Type B pancreatic cell (in vitro differentiated cells): ENCODE measurements at regions not wholly inside any gene's neighbourhood (a gene's known extent, or its start where the extent isn't known, plus 50 kb on each side); places are given as distances from the start of the nearest gene placed in this dataset.
"Not testable (repeated sequence)": the region's sequence is repeated elsewhere in the genome, so short reads cannot be mapped to it uniquely, and the experiment has no call there.

Experiments
- DNase-seq: peaks from one replicate; pipeline ENCODE4 v3.0.0; 2021; ENCODE audit warnings: mixed read lengths; ENCODE audit not compliant: unreplicated experiment; ENCODE audit errors: extremely low spot score
- H3K27ac Mint-ChIP-seq: 2 replicates; pipeline ENCODE4 v1.8.0; 2021; ENCODE audit warnings: mild to moderate bottlenecking, mixed read lengths
- H3K27me3 Mint-ChIP-seq: 2 replicates; pipeline ENCODE4 v1.8.0; 2021; ENCODE audit warnings: mixed read lengths
- H3K36me3 Mint-ChIP-seq: 2 replicates; pipeline ENCODE4 v1.8.0; 2021; ENCODE audit warnings: mixed read lengths
- H3K4me1 Mint-ChIP-seq: one replicate; pipeline ENCODE4 v1.8.0; 2021; ENCODE audit warnings: mixed read lengths; ENCODE audit not compliant: unreplicated experiment
- H3K4me3 Mint-ChIP-seq: 2 replicates; pipeline ENCODE4 v1.8.0; 2021; ENCODE audit warnings: mild to moderate bottlenecking, mixed read lengths
- H3K9me3 Mint-ChIP-seq: 2 replicates; pipeline ENCODE4 v1.8.0; 2021; ENCODE audit warnings: mixed read lengths
- TF ChIP-seq, protein P1 (sequence below): fragments of 200-600 bp; sonication (generic); conservative IDR thresholded peaks from 2 replicates; pipeline ENCODE4 v1.5.0; 2021; ENCODE audit warnings: antibody characterized with exemption, mild to moderate bottlenecking

DNA sequence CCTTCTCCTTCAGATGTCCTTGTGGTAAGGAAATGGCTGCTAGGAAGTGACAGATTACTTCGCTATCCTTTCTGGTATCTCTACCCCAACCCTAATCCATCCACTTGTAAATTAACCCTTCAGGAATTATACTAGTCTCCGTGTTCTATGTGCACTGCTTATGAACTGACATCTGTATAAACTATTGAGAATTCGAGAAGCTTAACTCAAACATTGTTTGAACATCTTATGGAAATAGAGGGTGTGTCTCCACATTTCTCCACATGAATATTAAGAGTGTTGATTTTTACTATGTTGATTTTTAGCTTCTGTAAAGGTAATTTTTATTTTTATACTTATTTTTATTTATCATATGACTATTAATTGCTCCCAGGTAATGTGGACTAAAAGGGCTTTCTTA lies 457.6 kb upstream of the ZNF337 start:
- no peaks in the 10 kb centered on the region for H3K36me3 Mint-ChIP-seq
- H3K4me3 Mint-ChIP-seq, result no peak overlapping the region
- H3K27me3 Mint-ChIP-seq, result no peaks in the 10 kb centered on the region
- no peak overlapping the region for H3K27ac Mint-ChIP-seq
- H3K9me3 Mint-ChIP-seq, result no peaks in the 10 kb centered on the region
- no peaks in the 10 kb centered on the region for H3K4me1 Mint-ChIP-seq
- TF ChIP-seq, protein P1, sequence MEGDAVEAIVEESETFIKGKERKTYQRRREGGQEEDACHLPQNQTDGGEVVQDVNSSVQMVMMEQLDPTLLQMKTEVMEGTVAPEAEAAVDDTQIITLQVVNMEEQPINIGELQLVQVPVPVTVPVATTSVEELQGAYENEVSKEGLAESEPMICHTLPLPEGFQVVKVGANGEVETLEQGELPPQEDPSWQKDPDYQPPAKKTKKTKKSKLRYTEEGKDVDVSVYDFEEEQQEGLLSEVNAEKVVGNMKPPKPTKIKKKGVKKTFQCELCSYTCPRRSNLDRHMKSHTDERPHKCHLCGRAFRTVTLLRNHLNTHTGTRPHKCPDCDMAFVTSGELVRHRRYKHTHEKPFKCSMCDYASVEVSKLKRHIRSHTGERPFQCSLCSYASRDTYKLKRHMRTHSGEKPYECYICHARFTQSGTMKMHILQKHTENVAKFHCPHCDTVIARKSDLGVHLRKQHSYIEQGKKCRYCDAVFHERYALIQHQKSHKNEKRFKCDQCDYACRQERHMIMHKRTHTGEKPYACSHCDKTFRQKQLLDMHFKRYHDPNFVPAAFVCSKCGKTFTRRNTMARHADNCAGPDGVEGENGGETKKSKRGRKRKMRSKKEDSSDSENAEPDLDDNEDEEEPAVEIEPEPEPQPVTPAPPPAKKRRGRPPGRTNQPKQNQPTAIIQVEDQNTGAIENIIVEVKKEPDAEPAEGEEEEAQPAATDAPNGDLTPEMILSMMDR, result no peak
- no peak for DNase-seq

DNA sequence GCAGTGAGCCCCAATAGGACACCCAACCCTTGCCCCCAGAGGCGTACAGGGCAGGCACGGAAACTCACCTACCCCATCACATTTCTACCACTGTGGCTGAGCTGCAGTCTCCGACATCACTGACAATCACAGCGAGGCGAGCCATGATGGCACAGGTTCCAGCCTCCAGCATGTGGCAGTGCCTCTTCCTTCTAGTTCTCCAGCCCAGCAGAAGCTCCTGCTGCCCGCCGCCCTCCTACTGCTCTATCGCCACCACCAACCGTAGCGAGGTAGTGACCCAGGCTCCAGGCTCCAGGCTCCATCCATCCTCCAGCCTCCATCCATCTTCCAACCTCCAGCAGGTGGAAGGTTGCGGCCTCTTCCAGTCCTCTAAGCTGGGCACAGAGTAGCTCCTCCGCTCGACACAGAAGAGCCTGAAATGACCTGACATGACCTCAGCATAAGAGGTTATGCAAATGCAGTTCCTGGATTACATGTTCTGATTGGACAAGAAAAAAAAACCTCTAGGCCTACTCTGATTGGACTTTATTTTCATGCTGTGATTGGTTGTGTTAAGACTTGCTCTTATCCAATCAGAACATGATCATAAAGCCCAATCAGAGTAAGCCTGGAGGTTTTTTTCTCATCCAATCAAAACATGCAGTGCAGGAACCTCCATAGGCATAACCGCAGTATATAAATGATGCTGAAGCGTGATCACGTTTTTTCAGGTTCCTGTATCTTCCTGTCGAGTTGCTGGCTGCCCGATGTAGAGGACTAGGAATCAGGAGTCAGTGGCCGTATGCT lies 438.9 kb upstream of the ZNF337 start:
- no peak overlapping the region for H3K4me3 Mint-ChIP-seq
- no peaks in the 10 kb centered on the region for H3K36me3 Mint-ChIP-seq
- no peak for DNase-seq
- H3K27me3 Mint-ChIP-seq, result peaks cover 3% of the 10 kb centered on the region
- no peak overlapping the region for H3K27ac Mint-ChIP-seq
- H3K4me1 Mint-ChIP-seq, result no peaks in the 10 kb centered on the region
- TF ChIP-seq, protein P1, result no peak
- H3K9me3 Mint-ChIP-seq, result no peaks in the 10 kb centered on the region

DNA sequence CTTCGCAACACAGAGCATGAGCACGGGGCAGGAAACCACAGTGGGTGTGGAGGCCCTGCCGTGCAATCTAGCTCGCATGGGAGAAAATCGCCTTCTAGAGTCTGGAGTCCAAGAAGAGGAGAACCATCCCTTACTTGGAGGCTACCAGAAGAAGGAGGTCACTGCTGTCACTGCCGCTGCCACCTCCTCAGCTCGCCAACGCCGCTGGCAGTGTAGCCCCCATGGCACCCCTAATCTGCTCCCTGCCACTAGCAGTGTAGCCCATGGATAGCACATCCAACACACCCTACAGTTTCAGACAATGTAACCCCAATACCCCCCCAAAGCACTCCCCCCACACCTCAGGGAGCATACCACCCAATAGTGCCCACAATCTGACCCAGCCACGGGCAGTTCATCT lies 438.0 kb upstream of the ZNF337 start:
- TF ChIP-seq, protein P1, result no peak
- Mint-ChIP-seq H3K27ac (no peak overlapping the region), H3K9me3 (no peaks in the 10 kb centered on the region), H3K4me1 (no peaks in the 10 kb centered on the region), H3K27me3 (peaks cover 3% of the 10 kb centered on the region), H3K36me3 (no peaks in the 10 kb centered on the region), H3K4me3 (no peak overlapping the region)
- no peak for DNase-seq

DNA sequence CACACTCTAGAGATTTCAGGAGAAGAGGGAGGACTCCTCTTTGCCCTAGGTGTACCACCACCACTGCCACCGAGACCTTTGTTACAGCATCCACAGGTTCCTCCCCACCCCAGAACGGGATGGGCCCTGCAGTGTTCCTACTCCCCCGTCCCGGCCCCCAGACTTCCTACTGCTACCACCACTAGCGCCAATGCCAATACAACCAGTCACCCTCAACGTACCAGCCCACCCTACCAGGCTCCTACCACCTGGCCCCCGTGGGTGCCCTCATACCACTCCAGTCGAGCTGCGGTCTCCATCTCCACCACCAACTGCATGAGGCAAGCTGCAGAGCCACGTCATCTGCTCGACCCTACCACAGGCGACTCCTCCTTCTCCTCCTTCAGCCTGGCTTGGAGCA lies 437.1 kb upstream of the ZNF337 start:
- not testable (repeated sequence) for H3K27me3 Mint-ChIP-seq, DNase-seq, H3K36me3 Mint-ChIP-seq, H3K4me3 Mint-ChIP-seq, H3K27ac Mint-ChIP-seq, H3K9me3 Mint-ChIP-seq, H3K4me1 Mint-ChIP-seq

DNA sequence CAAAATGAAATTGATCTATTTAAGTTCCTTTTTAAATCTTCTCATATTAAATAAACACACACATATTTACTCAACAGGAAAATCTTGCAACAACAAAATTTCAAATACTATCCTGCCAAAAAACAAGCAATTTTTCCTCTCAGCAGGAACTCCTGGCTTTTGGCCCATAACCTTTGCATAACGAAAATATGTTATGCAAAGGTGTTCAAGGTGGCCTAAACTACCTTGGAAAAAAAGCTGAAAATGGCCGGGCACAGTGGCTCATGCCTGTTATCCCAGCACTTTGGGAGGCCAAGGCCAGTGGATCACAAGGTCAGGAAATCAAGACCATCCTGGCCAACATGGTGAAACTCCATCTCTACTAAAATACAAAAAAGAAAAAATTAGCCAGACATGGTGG lies 424.3 kb upstream of the ZNF337 start:
- not testable (repeated sequence) for DNase-seq, H3K4me3 Mint-ChIP-seq, H3K9me3 Mint-ChIP-seq, H3K36me3 Mint-ChIP-seq, H3K27me3 Mint-ChIP-seq, H3K27ac Mint-ChIP-seq, H3K4me1 Mint-ChIP-seq

DNA sequence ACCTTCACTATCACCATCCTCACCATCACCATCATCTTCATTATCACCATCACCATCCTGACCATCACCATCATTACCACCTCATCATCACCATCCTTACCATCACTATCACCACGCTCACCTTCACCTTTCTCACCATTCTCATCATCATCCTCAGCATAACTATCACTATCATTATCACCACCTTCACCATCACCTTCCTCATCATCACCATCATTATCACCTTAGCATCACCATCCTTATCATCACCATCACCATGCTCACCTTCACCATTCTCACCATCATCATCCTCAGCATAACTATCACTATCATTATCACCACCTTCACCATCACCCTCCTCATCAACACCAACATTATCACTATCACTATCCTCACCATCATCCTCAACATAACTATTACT lies 397.8 kb upstream of the ZNF337 start:
- not testable (repeated sequence) for H3K36me3 Mint-ChIP-seq, H3K27ac Mint-ChIP-seq

DNA sequence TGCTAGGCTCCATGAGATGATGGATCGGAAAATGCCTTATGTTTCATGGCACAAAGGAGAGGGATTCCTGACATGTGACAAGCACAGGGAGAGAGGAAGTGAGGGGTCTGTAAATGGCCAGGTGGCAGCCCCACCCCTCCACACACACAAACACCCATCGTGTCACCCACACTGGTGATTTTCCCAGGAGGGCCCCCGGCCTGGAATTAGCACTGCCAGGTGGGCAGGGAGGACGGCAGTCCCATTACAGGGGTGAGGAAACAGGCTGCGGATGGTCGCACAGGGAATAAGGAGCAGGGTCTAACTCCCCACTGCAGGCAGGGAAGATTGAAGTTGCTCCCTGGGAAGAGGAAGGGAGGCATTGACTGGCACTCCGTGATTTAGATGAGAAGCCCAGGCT lies 395.3 kb upstream of the ZNF337 start:
- H3K27ac Mint-ChIP-seq, H3K4me1 Mint-ChIP-seq, H3K9me3 Mint-ChIP-seq, H3K36me3 Mint-ChIP-seq, DNase-seq, H3K27me3 Mint-ChIP-seq, H3K4me3 Mint-ChIP-seq: not testable (repeated sequence)

More for the DNA sequence above, 397.8 kb upstream of the ZNF337 start:
- H3K4me3 Mint-ChIP-seq, H3K9me3 Mint-ChIP-seq, DNase-seq, H3K27me3 Mint-ChIP-seq, H3K4me1 Mint-ChIP-seq: not testable (repeated sequence)

DNA sequence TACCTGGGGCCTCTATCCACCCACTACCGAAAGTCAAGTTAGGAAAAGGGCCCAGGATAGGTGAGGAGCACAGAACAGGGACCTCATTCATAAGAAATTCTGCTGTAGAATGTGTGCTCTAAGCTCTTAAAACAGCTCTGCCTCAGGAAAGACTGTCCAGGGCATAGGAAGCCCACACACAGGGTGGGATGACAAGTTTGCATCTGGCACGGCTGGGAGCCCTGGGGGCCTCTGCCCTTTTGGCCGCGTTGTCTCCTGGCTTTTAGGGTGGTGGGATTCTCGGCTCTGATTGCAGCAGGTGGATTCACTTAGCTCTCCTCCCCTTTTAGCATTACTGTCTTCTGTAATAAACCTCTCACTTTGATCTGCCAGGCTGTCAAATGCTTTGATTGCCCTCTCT lies 389.5 kb upstream of the ZNF337 start:
- H3K27me3 Mint-ChIP-seq, H3K36me3 Mint-ChIP-seq, H3K4me1 Mint-ChIP-seq, H3K27ac Mint-ChIP-seq, DNase-seq, H3K4me3 Mint-ChIP-seq, H3K9me3 Mint-ChIP-seq: not testable (repeated sequence)

DNA sequence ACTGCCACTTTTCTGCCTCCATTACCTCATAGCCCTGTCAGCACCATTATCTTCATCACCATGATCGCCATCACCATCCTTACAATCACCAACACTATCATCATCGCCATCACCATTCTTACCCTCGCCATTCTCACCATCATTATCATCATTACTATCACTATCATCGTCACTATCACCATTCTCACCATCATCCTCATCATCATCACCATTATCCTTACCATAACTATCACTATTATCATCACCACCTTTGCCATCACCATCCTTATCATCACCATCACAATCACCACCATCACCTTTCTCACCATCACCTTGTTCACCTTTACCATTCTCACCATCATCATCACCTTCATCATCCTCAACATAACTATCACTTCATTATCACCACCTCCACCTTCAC lies 377.3 kb upstream of the ZNF337 start:
- H3K4me3 Mint-ChIP-seq, H3K9me3 Mint-ChIP-seq, H3K4me1 Mint-ChIP-seq, H3K27me3 Mint-ChIP-seq, DNase-seq, H3K27ac Mint-ChIP-seq, H3K36me3 Mint-ChIP-seq: not testable (repeated sequence)

DNA sequence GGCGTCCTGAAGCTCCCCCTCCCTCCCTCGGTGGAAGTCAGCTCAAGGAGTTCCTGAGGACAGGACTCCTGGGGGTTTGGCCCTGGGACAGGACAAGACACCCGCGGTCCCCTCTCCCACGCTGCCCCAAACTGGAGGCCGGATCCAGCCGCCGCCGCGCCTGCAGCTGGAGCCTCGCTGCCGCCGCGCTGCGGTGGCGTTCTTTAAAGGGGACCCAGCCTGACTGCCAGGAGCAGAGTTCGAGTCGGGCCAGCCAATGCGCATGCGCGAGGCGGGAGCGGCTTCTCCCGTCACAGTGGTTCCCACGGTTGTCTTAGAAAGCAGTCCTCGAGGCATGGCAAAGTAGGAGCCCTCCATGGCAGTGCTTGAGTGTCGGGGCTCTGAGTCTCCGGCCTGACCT lies 362.7 kb upstream of the ZNF337 start:
- not testable (repeated sequence) for H3K4me3 Mint-ChIP-seq, H3K36me3 Mint-ChIP-seq, H3K27me3 Mint-ChIP-seq, H3K9me3 Mint-ChIP-seq, DNase-seq, H3K4me1 Mint-ChIP-seq, H3K27ac Mint-ChIP-seq

DNA sequence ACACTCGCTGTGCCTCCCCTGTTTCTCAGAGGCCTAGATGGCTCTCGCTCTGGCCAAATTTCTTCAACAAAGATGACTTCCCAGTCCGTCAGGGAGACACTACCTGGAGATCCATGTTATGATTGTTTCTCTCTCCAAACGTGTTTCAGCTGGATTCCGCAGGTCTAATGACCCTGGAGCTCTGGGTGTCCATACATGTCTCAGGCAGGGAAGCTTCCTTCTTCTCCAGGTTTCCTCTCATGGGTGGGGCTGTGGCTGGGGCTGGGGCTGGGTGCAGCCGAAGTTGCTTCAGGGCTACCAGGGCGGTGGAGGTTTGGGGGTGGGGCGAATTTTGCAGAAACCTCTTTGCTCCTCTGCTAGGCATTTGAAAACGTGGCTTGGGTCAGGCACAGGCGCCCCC lies 361.8 kb upstream of the ZNF337 start:
- H3K4me1 Mint-ChIP-seq, H3K4me3 Mint-ChIP-seq: not testable (repeated sequence)

More for the DNA sequence above, 361.8 kb upstream of the ZNF337 start:
- not testable (repeated sequence) for H3K27ac Mint-ChIP-seq, H3K9me3 Mint-ChIP-seq, H3K27me3 Mint-ChIP-seq, H3K36me3 Mint-ChIP-seq, DNase-seq
